ENCODE measurements at regions not wholly inside any gene's neighbourhood (a gene's known extent, or its start where the extent isn't known, plus 50 kb on each side); places are given as distances from the start of the nearest gene placed in this dataset.

GRCh38 chr5:173438951-173439350 is 110.7 kb upstream of the STC2 start:
- WGBS, result 95% methylated on average over 1 of the region's 1 CpG
- Histone ChIP-seq H3K36me3 (ENCODE audit: control insufficient read depth in 2 of 2, insufficient read depth in 2 of 2, low read length in 1 of 2) (no peaks in the 10 kb centered on the region), H3K4me1 (ENCODE audit: control insufficient read depth in 2 of 2, insufficient read depth in 2 of 2, low read length in 2 of 2) (no peaks in the 10 kb centered on the region), H3K27me3 (ENCODE audit: control insufficient read depth in 2 of 2, insufficient read depth in 1 of 2, low read length in 1 of 2) (no peaks in the 10 kb centered on the region), H3K9me3 (ENCODE audit: control insufficient read depth in 2 of 2, insufficient read depth in 1 of 2, low read length in 1 of 2) (no peaks in the 10 kb centered on the region), H3K27ac (ENCODE audit: low read depth in 1 of 2, low read length in 1 of 2) (no peak overlapping the region), H3K4me3 (ENCODE audit: low read length in 2 of 2) (no peak overlapping the region)
- DNase-seq (ENCODE audit: low read depth in 6 of 9, low spot score in 9 of 9), result no peak

GRCh38 chr5:173435447-173435846 is 107.2 kb upstream of the STC2 start:
- Histone ChIP-seq H3K4me3 (ENCODE audit: low read length in 2 of 2) (no peak overlapping the region), H3K27ac (ENCODE audit: low read depth in 1 of 2, low read length in 1 of 2) (no peak overlapping the region)
- DNase-seq (ENCODE audit: low read depth in 6 of 9, low spot score in 9 of 9), result no peak

GRCh38 chr5:173434270-173434669 is 106.1 kb upstream of the STC2 start:
- WGBS, result 93% methylated on average over 5 of the region's 5 CpGs
- DNase-seq (ENCODE audit: low read depth in 6 of 9, low spot score in 9 of 9), result no peak
- Histone ChIP-seq H3K27me3 (ENCODE audit: control insufficient read depth in 2 of 2, insufficient read depth in 1 of 2, low read length in 1 of 2) (no peaks in the 10 kb centered on the region), H3K4me3 (ENCODE audit: low read length in 2 of 2) (no peak overlapping the region), H3K4me1 (ENCODE audit: control insufficient read depth in 2 of 2, insufficient read depth in 2 of 2, low read length in 2 of 2) (no peaks in the 10 kb centered on the region), H3K36me3 (ENCODE audit: control insufficient read depth in 2 of 2, insufficient read depth in 2 of 2, low read length in 1 of 2) (no peaks in the 10 kb centered on the region), H3K9me3 (ENCODE audit: control insufficient read depth in 2 of 2, insufficient read depth in 1 of 2, low read length in 1 of 2) (no peaks in the 10 kb centered on the region), H3K27ac (ENCODE audit: low read depth in 1 of 2, low read length in 1 of 2) (no peak overlapping the region)

More at GRCh38 chr5:173435447-173435846, 107.2 kb upstream of the STC2 start:
- H3K9me3 ChIP-seq (ENCODE audit: control insufficient read depth in 2 of 2, insufficient read depth in 1 of 2, low read length in 1 of 2), result no peaks in the 10 kb centered on the region
- H3K36me3 ChIP-seq (ENCODE audit: control insufficient read depth in 2 of 2, insufficient read depth in 2 of 2, low read length in 1 of 2), result no peaks in the 10 kb centered on the region
- 59% methylated on average over 15 of the region's 15 CpGs for WGBS
- no peaks in the 10 kb centered on the region for H3K4me1 ChIP-seq (ENCODE audit: control insufficient read depth in 2 of 2, insufficient read depth in 2 of 2, low read length in 2 of 2)
- H3K27me3 ChIP-seq (ENCODE audit: control insufficient read depth in 2 of 2, insufficient read depth in 1 of 2, low read length in 1 of 2), result no peaks in the 10 kb centered on the region

GRCh38 chr5:173430394-173430793 is 102.2 kb upstream of the STC2 start:
- H3K9me3 ChIP-seq (ENCODE audit: control insufficient read depth in 2 of 2, insufficient read depth in 1 of 2, low read length in 1 of 2), result no peaks in the 10 kb centered on the region
- H3K27ac ChIP-seq (ENCODE audit: low read depth in 1 of 2, low read length in 1 of 2), result no peak overlapping the region
- no peaks in the 10 kb centered on the region for H3K27me3 ChIP-seq (ENCODE audit: control insufficient read depth in 2 of 2, insufficient read depth in 1 of 2, low read length in 1 of 2)
- no peak overlapping the region for H3K4me3 ChIP-seq (ENCODE audit: low read length in 2 of 2)
- WGBS, result 93% methylated on average over 2 of the region's 2 CpGs
- no peaks in the 10 kb centered on the region for H3K36me3 ChIP-seq (ENCODE audit: control insufficient read depth in 2 of 2, insufficient read depth in 2 of 2, low read length in 1 of 2)
- no peaks in the 10 kb centered on the region for H3K4me1 ChIP-seq (ENCODE audit: control insufficient read depth in 2 of 2, insufficient read depth in 2 of 2, low read length in 2 of 2)
- no peak for DNase-seq (ENCODE audit: low read depth in 6 of 9, low spot score in 9 of 9)

- Histone ChIP-seq H3K27me3 (ENCODE audit: control insufficient read depth in 2 of 2, insufficient read depth in 1 of 2, low read length in 1 of 2) (no peaks in the 10 kb centered on the region), H3K4me3 (ENCODE audit: low read length in 2 of 2) (no peak overlapping the region), H3K27ac (ENCODE audit: low read depth in 1 of 2, low read length in 1 of 2) (no peak overlapping the region), H3K4me1 (ENCODE audit: control insufficient read depth in 2 of 2, insufficient read depth in 2 of 2, low read length in 2 of 2) (no peaks in the 10 kb centered on the region), H3K36me3 (ENCODE audit: control insufficient read depth in 2 of 2, insufficient read depth in 2 of 2, low read length in 1 of 2) (no peaks in the 10 kb centered on the region), H3K9me3 (ENCODE audit: control insufficient read depth in 2 of 2, insufficient read depth in 1 of 2, low read length in 1 of 2) (no peaks in the 10 kb centered on the region)
- DNase-seq (ENCODE audit: low read depth in 6 of 9, low spot score in 9 of 9), result no peak
- WGBS, result 85% methylated on average over 3 of the region's 3 CpGs
Observed at GRCh38 chr5:173429489-173430150, 101.4 kb upstream of the STC2 start.

- no peak overlapping the region for H3K27ac ChIP-seq (ENCODE audit: low read depth in 1 of 2, low read length in 1 of 2)
- no peaks in the 10 kb centered on the region for H3K27me3 ChIP-seq (ENCODE audit: control insufficient read depth in 2 of 2, insufficient read depth in 1 of 2, low read length in 1 of 2)
- no peak for DNase-seq (ENCODE audit: low read depth in 6 of 9, low spot score in 9 of 9)
- H3K9me3 ChIP-seq (ENCODE audit: control insufficient read depth in 2 of 2, insufficient read depth in 1 of 2, low read length in 1 of 2), result no peaks in the 10 kb centered on the region
- H3K4me1 ChIP-seq (ENCODE audit: control insufficient read depth in 2 of 2, insufficient read depth in 2 of 2, low read length in 2 of 2), result no peaks in the 10 kb centered on the region
- WGBS, result 89% methylated on average over 7 of the region's 7 CpGs
- no peak overlapping the region for H3K4me3 ChIP-seq (ENCODE audit: low read length in 2 of 2)
- no peaks in the 10 kb centered on the region for H3K36me3 ChIP-seq (ENCODE audit: control insufficient read depth in 2 of 2, insufficient read depth in 2 of 2, low read length in 1 of 2)
Observed at GRCh38 chr5:173423452-173424117, 95.4 kb upstream of the STC2 start.

GRCh38 chr5:173420108-173420507 is 91.9 kb upstream of the STC2 start:
- Histone ChIP-seq H3K27me3 (ENCODE audit: control insufficient read depth in 2 of 2, insufficient read depth in 1 of 2, low read length in 1 of 2) (no peaks in the 10 kb centered on the region), H3K4me3 (ENCODE audit: low read length in 2 of 2) (no peak overlapping the region), H3K36me3 (ENCODE audit: control insufficient read depth in 2 of 2, insufficient read depth in 2 of 2, low read length in 1 of 2) (no peaks in the 10 kb centered on the region), H3K9me3 (ENCODE audit: control insufficient read depth in 2 of 2, insufficient read depth in 1 of 2, low read length in 1 of 2) (no peaks in the 10 kb centered on the region), H3K27ac (ENCODE audit: low read depth in 1 of 2, low read length in 1 of 2) (no peak overlapping the region), H3K4me1 (ENCODE audit: control insufficient read depth in 2 of 2, insufficient read depth in 2 of 2, low read length in 2 of 2) (no peaks in the 10 kb centered on the region)
- WGBS, result 92% methylated on average over 11 of the region's 11 CpGs
- no peak for DNase-seq (ENCODE audit: low read depth in 6 of 9, low spot score in 9 of 9)

- no peaks in the 10 kb centered on the region for H3K36me3 ChIP-seq (ENCODE audit: control insufficient read depth in 2 of 2, insufficient read depth in 2 of 2, low read length in 1 of 2)
- 95% methylated on average over 5 of the region's 5 CpGs for WGBS
- H3K4me3 ChIP-seq (ENCODE audit: low read length in 2 of 2), result no peak overlapping the region
- H3K4me1 ChIP-seq (ENCODE audit: control insufficient read depth in 2 of 2, insufficient read depth in 2 of 2, low read length in 2 of 2), result no peaks in the 10 kb centered on the region
- DNase-seq (ENCODE audit: low read depth in 6 of 9, low spot score in 9 of 9), result no peak
- no peak overlapping the region for H3K27ac ChIP-seq (ENCODE audit: low read depth in 1 of 2, low read length in 1 of 2)
- no peaks in the 10 kb centered on the region for H3K27me3 ChIP-seq (ENCODE audit: control insufficient read depth in 2 of 2, insufficient read depth in 1 of 2, low read length in 1 of 2)
- no peaks in the 10 kb centered on the region for H3K9me3 ChIP-seq (ENCODE audit: control insufficient read depth in 2 of 2, insufficient read depth in 1 of 2, low read length in 1 of 2)
Observed at GRCh38 chr5:173413471-173413982, 85.3 kb upstream of the STC2 start.

- Histone ChIP-seq H3K36me3 (ENCODE audit: control insufficient read depth in 2 of 2, insufficient read depth in 2 of 2, low read length in 1 of 2) (no peaks in the 10 kb centered on the region), H3K4me1 (ENCODE audit: control insufficient read depth in 2 of 2, insufficient read depth in 2 of 2, low read length in 2 of 2) (no peaks in the 10 kb centered on the region), H3K27me3 (ENCODE audit: control insufficient read depth in 2 of 2, insufficient read depth in 1 of 2, low read length in 1 of 2) (no peaks in the 10 kb centered on the region), H3K27ac (ENCODE audit: low read depth in 1 of 2, low read length in 1 of 2) (no peak overlapping the region), H3K9me3 (ENCODE audit: control insufficient read depth in 2 of 2, insufficient read depth in 1 of 2, low read length in 1 of 2) (no peaks in the 10 kb centered on the region), H3K4me3 (ENCODE audit: low read length in 2 of 2) (no peak overlapping the region)
- WGBS, result 90% methylated on average over 12 of the region's 12 CpGs
- DNase-seq (ENCODE audit: low read depth in 6 of 9, low spot score in 9 of 9), result no peak
Observed at GRCh38 chr5:173412566-173412965, 84.4 kb upstream of the STC2 start.

All from thymus (tissue), 11 donors.